G401 (cell line): ENCODE measurements at regions not wholly inside any gene's neighbourhood (a gene's known extent, or its start where the extent isn't known, plus 50 kb on each side); places are given as distances from the start of the nearest gene placed in this dataset.
"Not testable (repeated sequence)": the region's sequence is repeated elsewhere in the genome, so short reads cannot be mapped to it uniquely, and the experiment has no call there.

Source experiments
- DNase-seq: peaks from one replicate; pipeline ENCODE4 v3.0.0-alpha.2; 2015; ENCODE audit warnings: low spot score
- in situ Hi-C: cut with HindIII; loops from 2 replicates; pipeline ENCODE4 v1.10.0; 2016; ENCODE audit warnings: low sequenced_read_pairs, mixed read lengths

DNA sequence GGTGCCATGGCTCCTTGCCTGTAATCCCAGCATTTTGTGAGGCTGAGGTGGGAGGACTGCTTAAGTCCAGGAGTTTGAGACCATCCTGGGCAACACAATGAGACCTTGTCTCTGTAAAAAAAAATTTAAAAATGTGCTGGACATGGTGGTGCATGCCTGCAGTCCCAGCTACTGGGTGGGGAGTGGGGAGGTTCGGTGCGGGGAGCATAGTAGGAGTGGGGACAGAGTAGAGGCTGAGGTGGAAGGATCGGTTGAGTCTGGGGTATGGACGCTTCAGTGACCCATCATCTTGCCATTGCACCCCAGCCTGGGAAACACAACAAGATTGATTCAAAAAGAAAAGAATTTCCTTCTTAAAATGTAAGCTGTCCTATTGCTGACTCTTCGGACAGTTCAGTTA, 1490.0 kb upstream of the GBE1 start:
- in situ Hi-C loops: no loop called here

GRCh38 chr3:83250613-83251012, 1489.2 kb upstream of the GBE1 start:
- in situ Hi-C loops: no loop called here
- DNase-seq: no peak

More for the DNA sequence above, 1490.0 kb upstream of the GBE1 start:
- no peak for DNase-seq

DNA sequence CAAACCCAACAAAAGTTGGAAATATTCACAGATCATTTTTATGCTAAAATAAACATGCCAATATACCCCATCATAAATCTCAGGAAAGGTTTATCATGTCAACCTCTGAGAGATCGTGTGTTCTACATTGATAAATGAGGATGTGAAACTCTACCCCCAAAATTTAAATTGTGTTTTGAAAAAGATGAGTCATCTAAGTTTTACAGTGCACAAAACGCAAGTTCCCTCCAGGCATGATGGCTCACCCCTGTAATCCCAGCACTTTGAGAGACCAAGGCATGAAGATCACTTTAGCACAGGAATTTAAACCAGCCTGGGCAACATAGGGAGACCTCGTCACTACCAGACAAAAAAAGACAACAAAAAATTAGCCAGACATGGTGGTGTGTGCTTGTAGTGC, 1487.0 kb upstream of the GBE1 start:
- no peak for DNase-seq
- in situ Hi-C loops: no loop called here

DNA sequence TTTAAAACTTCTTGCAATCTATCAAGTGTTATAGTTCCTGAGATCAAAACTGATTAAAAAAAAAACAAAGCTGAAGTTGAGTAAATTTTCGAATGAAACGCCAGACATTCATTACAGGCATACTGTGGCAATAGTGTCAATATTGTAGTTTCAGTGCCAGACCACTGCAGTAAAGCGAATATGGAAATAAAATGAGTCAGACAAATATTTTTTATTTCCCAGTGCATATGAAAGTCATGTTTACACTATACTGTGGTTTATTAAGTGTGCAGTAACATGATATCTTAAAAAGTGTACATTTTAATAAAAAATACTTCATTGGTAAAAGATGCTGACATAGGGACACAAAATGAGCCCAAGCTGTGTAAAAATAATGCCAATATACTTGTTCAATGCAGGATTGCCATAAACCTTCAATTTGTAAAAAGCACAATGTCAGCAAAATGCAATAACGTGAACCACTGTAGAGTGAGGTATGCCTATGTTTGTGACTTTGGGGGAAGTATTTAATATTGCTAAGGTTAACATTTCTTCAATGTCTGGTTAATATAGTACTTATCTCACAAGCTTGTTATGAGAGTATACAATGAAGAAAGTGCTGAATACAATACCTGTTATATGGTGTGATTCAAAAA, 1473.9 kb upstream of the GBE1 start:
- no peak for DNase-seq
- in situ Hi-C loops: no loop called here

- in situ Hi-C loops: no loop called here
Measured at GRCh38 chr3:83233715-83234114, 1472.3 kb upstream of the GBE1 start.

DNA sequence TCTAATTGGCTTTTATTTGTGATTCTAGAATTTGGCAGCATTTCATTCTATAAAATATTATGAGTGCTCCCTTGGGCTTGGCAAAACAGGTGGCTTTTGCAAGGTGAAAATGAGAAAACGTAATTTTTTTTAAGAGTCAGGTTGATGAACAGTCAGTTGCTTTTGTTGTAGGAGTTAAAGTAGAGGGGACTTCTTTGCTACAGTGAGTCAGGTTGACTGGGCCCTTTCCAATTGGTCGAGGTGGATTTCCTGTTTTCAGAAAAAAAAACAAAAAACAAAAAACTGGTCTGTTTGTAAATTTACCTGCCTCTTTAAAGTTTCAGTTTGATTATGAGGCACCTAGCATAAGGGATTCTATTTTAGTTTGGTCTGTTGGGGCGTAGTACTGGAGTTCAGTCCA, 1469.4 kb upstream of the GBE1 start:
- DNase-seq: no peak
- in situ Hi-C loops: no loop called here

More at GRCh38 chr3:83233715-83234114, 1472.3 kb upstream of the GBE1 start:
- no peak for DNase-seq

DNA sequence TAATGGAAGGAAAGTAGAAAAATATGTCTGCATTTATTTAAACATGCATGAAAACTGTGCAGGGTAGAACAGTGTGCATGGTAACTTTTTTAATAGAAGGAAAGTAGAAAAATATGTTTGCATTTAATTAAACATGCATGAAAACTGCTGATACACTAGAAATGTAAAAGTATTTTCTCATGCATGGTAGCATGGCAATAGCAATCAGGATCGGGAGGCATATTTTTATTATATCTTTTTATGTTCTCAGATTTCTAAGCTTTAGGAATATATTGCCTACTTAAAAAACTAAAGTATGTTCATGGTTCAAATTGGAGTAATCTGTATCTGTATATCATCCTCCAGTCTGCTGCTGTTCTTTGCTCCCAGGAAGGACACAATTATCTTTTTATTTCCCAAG, 1468.9 kb upstream of the GBE1 start:
- in situ Hi-C loops: no loop called here
- DNase-seq: no peak

DNA sequence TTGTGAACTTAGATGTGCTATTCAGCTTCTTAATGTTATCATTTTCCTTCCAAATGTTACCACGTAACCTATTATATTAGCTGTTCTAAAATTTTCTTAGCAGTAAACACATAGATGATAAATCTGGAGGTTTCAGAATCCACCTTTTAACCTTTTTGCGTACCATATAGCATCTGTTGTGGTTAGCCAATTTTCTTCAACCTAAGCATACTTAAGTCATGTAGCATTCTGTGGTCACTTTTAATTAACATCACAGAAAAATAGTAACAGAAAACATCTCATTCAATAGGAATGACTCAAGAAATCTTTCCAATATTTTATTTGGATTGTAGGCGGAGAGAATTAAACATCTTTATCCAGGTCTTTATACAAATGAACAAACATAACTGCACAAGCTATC, 1465.3 kb upstream of the GBE1 start:
- DNase-seq: no peak
- in situ Hi-C loops: no loop called here

GRCh38 chr3:83224101-83224868, 1462.8 kb upstream of the GBE1 start:
- no peak for DNase-seq
- in situ Hi-C loops: no loop called here

GRCh38 chr3:83218383-83219200, 1457.1 kb upstream of the GBE1 start:
- DNase-seq: no peak
- in situ Hi-C loops: no loop called here

GRCh38 chr3:83217595-83218118, 1456.2 kb upstream of the GBE1 start:
- in situ Hi-C loops, DNase-seq: not testable (repeated sequence)

- in situ Hi-C loops: no loop called here
- no peak for DNase-seq
Measured at GRCh38 chr3:83216919-83217594, 1455.6 kb upstream of the GBE1 start.

DNA sequence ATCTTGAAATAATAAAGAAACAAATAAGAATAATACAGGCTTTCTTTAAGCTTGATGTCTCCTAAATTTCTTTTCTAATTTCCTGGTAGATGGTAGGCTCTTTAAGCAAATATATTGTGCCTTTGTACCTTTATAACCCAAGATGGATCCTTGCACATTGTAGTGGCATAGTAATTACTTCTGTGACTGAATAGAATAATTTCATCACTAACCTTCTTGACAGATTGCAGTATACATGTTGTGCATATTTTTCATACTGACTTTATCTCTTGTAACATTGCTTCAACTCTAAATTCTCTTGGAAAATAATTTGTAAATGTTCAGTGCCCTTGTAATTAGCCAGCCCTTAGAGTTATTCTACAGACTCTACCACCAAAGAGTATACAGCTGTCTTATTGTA, 1433.8 kb upstream of the GBE1 start:
- in situ Hi-C loops: no loop called here
- DNase-seq: no peak

- DNase-seq: no peak
- in situ Hi-C loops: no loop called here
Measured at GRCh38 chr3:83193526-83193925, 1432.1 kb upstream of the GBE1 start.

DNA sequence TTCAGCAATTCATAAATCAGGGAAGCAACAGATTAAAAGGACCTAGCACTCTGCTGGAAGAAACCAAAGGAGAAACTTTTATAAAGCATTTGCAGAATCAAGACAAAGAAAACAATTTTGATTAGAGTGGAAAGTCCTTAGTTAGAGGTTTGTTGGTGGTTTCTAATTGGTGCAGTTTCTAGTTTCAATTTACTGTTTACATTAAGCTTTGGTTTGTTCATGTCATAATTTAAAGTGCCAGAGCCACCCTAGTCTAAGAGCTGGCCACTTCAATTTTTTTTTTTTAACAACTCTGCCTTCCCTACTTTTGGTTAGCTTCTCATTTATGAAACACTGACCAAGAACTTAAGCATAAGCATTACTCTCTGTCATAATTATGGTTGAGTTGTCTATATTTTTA, 1428.2 kb upstream of the GBE1 start:
- DNase-seq: no peak
- in situ Hi-C loops: no loop called here

DNA sequence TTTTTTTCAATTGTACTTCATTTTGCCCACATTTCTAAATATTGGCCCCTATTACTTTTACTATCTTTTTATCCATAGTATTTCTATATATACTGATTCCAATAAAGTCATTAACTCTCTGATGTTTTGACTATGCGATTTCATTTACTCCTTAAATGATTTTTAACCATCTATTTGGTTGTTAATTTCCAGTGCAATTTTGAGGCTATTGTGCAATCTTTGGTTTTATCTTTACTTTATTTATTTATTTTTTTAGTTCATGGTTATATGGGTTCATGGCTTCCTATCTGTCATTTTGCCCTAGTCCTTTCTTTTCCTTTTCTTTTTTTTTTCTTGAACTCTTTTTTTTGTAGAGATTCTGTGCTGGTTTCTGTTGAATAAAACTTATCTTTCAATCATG, 1408.0 kb upstream of the GBE1 start:
- no peak for DNase-seq
- in situ Hi-C loops: no loop called here

DNA sequence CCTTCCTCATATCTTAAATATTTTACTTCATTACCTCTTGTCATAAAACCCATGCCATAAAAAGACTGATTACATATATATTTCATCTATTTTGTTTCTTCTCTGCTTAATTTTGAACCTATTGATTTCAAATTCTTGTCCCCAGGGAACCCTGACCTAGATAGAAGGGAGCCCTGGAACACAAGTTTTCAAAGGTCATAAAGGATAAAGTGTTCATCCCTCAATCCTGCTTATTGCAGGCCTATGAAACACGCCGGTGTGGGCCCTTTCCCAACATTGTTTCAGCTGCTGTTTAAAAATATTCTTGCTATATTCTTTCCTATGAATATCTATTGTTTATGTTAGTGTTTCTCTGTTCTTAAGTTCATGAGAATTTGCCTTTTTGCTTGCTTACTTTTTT, 1389.5 kb upstream of the GBE1 start:
- no peak for DNase-seq
- in situ Hi-C loops: no loop called here

- no peak for DNase-seq
- in situ Hi-C loops: no loop called here
Measured at GRCh38 chr3:83140983-83141382, 1379.5 kb upstream of the GBE1 start.

- no peak for DNase-seq
- in situ Hi-C loops: no loop called here
Measured at GRCh38 chr3:83131236-83131635, 1369.8 kb upstream of the GBE1 start.
